Superior temporal gyrus (tissue), 1 donor: ENCODE measurements at regions not wholly inside any gene's neighbourhood (a gene's known extent, or its start where the extent isn't known, plus 50 kb on each side); places are given as distances from the start of the nearest gene placed in this dataset.
"Not testable (repeated sequence)": the region's sequence is repeated elsewhere in the genome, so short reads cannot be mapped to it uniquely, and the experiment has no call there.

Experiments used
- DNase-seq: peaks from one replicate; pipeline ENCODE4 v3.0.0-alpha.2; 2016; ENCODE audit errors: extremely low spot score

DNA sequence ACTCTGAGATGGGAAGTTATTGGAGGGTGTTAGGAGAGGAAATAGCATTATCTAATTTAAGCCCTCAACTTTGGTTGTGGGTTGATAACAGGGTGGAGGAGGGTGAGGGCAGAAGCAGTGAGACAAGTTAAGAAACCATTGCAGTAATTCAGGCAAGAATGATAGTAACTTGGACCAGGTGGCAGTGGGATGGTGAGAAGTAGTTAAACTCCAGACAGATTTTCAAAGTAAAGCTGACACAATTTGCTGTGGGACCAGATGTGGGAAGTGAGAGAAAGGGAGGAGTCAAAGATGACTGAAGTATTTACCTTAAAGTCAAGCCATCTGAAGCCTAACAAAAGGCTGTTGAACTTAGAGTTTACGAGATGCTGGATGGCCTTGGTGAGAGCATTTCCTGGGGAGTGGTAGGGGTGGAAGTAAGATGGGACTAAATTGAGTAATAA, 163.2 kb upstream of the KLF7 start:
- no peak for DNase-seq

- no peak for DNase-seq
Measured at GRCh38 chr2:207330912-207331311, 165.2 kb upstream of the KLF7 start.

DNA sequence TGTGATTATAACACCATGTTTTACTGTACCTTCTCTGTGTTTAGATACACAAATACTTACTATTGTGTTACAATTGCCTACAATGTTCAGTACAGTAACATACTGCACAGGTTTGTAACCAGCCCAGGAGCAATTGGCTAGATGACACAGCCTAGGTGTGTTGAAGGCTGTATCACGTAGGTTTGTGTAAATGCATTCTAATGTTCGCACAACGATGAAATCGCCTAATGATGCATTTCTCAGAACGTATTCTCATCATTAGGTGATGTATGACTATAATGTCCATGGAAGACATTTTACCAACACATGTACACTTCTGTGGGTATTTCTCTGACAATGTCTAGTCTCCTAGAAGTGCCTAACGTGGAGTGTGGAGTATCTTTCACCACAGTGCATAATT, 165.9 kb upstream of the KLF7 start:
- DNase-seq, result no peak

DNA sequence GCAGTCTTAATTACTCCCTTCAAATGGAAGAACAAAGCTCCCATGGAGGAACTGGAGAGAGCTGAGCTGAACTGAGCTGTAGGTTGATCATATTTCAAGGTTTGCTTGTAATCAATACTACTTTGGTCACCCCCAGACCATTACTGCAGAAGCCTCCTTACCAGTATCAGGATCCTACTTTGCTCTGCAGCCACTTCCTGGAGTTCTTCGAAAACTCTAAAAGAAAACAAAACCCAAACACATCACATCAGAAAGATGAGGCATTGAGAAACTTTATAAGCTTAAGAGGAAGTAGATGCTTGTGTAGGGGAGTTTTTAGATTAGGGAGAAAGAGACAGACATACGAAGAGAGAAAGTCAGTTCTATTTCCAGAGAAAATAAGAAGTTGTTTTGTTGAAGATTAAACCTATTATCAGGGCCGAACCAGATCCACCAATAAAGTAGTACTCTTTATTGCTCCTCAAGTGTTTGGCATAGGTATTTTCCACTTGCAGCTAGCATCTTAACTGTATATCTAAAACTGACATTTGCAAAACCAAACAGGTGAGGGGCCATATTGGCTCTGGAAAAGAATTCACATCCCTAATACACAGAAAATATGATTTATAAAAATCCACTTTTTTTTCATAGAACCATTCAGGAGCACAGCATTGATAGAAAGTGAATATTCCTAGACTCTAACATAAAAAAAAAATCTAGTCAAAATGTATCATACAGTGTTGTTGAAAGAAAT, 166.9 kb upstream of the KLF7 start:
- DNase-seq, result no peak

- DNase-seq, result no peak
Measured at GRCh38 chr2:207333599-207334300, 168.0 kb upstream of the KLF7 start.

GRCh38 chr2:207334301-207334623, 168.5 kb upstream of the KLF7 start:
- no peak for DNase-seq

DNA sequence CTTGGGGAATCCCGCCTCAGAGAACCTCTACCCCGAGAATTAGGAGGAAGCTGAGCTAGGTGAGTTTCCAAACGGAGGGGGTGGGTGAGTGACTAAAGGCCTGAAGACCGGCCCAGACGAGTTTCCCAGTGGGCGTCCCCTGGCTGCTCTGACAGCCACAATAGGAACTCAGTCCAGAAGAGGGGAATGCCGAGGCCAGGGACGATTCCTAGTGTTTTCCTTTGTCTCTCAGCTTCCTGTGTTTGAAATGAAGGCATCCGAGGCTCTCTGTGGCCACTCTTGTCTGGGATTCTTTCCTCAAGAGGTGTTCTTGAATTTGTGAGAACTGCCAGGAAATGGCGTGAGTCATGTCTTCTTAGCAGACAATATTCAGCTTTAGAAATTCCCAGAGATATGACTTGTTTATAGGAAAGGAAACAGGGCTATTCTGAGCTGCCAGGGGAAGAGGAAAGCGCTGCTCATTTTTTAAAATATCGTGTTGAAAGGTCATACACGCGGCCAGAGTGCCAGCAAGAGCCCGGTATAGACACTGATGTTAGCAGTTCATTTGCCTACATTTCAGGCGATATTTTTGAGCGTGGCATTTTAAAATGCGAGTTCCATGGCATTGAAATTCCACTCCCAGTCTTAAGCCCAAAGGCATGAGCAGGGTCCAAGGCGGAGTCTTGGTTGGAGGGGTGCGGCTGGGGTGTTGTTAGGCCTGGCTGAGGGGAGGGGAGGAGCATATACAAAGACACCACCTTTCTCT, 169.1 kb upstream of the KLF7 start:
- no peak for DNase-seq

- DNase-seq, result no peak
Measured at GRCh38 chr2:207337234-207338219, 171.8 kb upstream of the KLF7 start.

GRCh38 chr2:207338220-207338607, 172.5 kb upstream of the KLF7 start:
- DNase-seq, result no peak

- DNase-seq, result no peak
Measured at GRCh38 chr2:207338610-207339009, 172.9 kb upstream of the KLF7 start.

DNA sequence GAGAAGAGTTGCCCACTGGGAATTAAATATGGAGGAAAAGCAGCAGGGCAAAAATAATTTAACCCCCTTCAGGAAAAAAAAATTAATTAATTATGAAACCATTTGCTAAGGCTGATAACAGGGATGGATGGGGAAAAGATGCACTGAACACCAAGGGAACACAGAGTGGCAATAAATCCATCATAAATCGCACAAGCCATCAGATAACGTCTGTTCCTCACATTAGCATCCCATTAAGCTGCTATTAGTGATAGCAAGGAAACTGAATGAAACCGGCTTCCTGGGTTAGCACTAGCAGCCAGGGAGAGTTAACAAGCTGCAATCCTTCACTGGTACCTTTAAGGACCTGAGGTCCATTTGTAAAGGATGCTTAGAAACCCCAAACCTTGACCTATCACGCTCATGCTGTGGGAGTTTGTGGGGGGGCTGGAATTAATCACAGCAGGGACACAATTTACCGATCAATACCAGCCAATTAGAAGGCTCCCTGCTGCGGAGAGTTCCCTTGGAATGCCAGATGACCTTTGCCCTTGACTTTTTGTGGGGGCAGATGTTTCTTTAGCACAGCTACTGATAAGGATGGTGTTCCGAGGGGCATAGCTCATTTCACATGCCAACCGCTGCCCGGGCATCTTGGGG, 175.5 kb upstream of the KLF7 start:
- no peak for DNase-seq

DNA sequence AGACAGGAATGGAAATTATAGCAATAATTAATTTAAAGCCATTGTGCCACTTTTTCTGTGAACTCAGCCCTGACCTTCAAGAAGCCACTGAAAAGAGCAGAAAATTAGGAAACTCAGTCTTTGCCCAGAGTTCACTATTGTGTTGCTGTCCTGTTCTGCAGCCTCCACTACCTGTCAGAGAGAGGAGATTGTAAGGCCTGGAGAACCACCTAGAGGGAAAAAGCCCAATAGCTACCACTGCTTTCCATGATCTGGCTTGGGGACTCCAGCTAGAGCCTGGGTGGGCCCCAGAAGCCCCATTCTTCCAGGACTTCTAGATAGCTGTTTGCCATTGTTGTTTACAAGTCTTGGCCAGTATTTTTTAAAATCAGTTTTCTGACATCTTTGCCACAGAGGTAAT, 176.1 kb upstream of the KLF7 start:
- no peak for DNase-seq

DNA sequence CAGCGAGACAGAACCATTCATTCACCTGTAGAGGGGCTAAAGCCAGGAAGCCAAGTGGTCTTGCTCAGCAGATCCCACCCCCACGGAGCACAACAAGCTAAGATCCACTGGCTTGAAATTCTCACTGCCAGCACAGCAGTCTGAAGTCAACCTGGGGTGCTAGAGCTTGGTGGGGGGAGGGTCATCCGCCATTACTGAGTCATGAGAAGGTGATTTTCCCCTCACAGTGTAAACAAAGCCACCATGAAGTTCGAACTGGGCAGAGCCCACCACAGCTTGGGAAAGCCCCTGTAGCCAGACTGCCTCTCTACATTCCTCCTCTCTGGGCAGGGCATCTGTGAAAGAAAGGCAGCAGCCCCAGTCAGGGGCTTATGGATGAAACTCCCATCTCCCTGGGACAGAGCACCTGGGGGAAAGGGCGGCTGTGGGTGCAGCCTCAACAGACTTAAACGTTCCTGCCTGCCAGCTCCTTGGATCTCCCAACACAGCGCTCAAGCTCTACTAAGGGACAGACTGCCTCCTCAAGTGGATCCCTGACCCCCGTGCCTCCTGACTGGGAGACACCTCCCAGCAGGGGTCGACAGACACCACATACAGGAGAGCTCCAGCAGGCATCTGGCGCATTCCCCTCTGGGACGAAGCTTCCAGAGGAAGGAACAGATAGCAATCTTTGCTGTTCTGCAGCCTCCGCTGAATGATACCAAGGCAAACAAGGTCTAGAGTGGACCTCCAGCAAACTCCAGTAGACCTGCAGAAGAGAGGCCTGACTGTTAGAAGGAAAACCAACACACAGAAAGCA, 179.0 kb upstream of the KLF7 start:
- DNase-seq, result not testable (repeated sequence)

GRCh38 chr2:207351171-207351570, 178.6 kb upstream of the CREB1 start:
- no peak for DNase-seq

DNA sequence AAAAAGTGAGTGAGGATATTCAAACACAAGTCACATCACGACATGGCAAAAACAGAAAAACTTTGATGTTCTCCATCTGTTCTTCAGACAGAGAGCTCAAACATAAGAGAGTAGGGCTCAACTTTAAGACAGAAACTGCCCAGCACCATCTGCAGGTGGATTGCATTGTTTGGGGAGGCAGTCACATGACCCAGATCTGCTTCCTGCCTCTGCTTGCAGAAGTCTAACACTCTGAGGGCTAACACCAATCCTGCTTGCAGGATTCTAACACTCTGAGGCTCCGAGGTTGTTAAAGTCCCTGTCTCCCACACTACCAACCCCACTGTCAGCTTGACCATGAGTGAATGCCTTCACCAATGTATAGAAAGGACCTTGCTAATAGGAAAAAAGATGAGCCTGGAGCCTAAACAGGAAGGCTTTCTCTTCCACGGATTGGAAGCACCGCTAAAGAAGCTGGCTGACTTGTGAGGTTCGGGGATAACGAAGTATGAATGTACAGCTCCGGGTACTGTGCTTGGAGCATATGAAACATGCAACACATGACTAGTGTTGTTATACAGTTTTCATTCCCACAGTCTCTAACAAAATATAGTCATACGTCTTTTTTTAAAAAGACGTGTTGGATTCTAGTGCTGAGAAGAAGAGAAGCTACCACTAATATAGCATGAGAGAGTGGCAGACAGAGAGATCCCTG, 176.6 kb upstream of the CREB1 start:
- peak; percentile 74 for DNase-seq

- no peak for DNase-seq
Measured at GRCh38 chr2:207353836-207354235, 175.9 kb upstream of the CREB1 start.

DNA sequence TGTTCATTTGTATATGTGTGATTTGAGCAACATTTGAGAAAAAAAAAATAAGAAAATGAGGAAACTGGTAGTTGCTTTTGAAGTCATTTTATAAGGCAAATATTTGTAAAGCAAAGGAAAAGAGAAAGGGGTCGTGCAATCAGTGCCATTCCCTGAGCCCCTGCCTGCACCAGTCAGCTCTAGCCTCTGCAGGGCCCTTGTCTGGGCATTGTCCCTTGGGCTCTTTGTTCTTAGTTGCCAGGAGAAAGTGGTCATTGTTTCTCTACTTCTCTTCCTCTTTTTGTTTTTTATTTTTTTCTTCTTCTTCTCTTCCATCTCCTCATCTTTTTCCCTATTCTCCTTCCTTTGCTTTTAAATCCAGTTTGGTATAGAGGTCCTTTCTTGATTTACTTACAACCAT, 175.3 kb upstream of the CREB1 start:
- peak; percentile 49 for DNase-seq

GRCh38 chr2:207356567-207356966, 173.2 kb upstream of the CREB1 start:
- DNase-seq, result peak; percentile 1

DNA sequence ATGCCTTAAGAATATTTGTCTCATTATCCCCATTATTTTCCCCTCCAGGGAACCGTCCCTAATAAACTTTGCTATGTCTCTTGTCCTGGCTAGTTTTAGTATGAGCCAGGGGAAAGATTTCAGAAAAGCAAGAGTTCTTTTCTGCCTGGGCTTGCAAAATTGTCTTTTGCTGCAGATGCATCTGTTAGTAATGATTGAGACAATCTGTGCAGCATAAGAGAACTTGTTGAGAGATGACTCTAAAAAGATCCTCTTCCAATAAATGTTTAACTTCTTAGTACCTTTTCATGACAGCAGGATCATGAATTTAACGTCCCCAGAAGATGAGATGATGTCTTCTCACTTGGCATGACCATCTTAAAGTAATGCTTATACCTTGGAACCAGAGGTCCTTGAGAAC, 172.5 kb upstream of the CREB1 start:
- DNase-seq, result no peak

DNA sequence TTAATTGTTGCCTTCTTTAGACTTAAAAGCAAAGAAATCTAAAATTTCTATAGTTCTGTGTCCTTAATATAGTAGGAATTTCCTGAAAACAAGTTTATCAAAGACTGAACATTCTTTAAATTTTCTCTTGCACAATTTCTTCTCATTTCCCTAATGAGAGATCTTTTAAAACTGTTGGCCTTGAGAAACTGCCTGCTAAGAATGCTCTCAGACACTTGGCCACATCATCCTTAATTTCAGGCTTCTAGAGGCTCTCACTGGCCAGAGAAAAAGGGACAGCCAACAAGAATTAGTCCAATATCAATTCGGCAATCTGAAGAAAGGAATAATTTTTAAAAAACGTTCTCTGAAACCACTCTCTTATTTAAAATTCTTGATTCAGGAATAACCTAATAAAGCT, 167.0 kb upstream of the CREB1 start:
- no peak for DNase-seq
